Motor neuron (in vitro differentiated cells): ENCODE measurements at regions not wholly inside any gene's neighbourhood (a gene's known extent, or its start where the extent isn't known, plus 50 kb on each side); places are given as distances from the start of the nearest gene placed in this dataset.

Source experiments
- ATAC-seq, 8 experiments: fragments of 200-7000 bp; cut with Tn5 transposase; replicated peaks in 6 of 8; 2 replicates each; pipeline ENCODE4 v1.8.0; 2021; ENCODE audit warnings: mild to moderate bottlenecking in 8 of 8, moderate library complexity in 8 of 8
- H3K27ac ChIP-seq, 2 donors: fragments of 250-450 bp; sonication (Bioruptor Pico); 2 replicates each; pipeline ENCODE4 v1.9.0; 2021; ENCODE audit warnings: antibody characterized with exemption in 2 of 2, mild to moderate bottlenecking in 2 of 2, moderate library complexity in 1 of 2
- H3K4me1 ChIP-seq, 2 donors: fragments of 250-450 bp; sonication (Bioruptor Pico); replicated peaks in 1 of 2; 2 replicates each; pipeline ENCODE4 v1.6.1; 2021; ENCODE audit warnings: antibody characterized with exemption in 2 of 2, mild to moderate bottlenecking in 2 of 2, moderate library complexity in 1 of 2
- H3K4me3 ChIP-seq, 5 donors: fragments of 250-450 bp; sonication (Bioruptor Pico); 2 replicates each; pipeline ENCODE4 v1.9.0; 2021; ENCODE audit warnings: antibody characterized with exemption in 5 of 5, mild to moderate bottlenecking in 5 of 5, moderate library complexity in 4 of 5
- WGBS, 10 experiments: fragments of 450-650 bp; shearing (Covaris generic); methylation state at CpG; one replicate each; pipeline ENCODE4 v1.0.0; 2022; 5-methylcytosine and 5-hydroxymethylcytosine counted together
- in situ Hi-C, 9 experiments: fragments of 400-800 bp; cut with MboI; loops; one replicate each; pipeline ENCODE4 v1.15.0; 2021; ENCODE audit warnings: low sequenced_read_pairs in 9 of 9, low pct_unique_long_range_greater_than_20kb in 2 of 9; ENCODE audit not compliant: unreplicated experiment in 9 of 9

GRCh38 chr4:171622729-171623128 is 190.5 kb upstream of the GALNTL6 start:
- no peak overlapping the region for H3K27ac ChIP-seq
- no peaks in the 10 kb centered on the region for H3K4me1 ChIP-seq
- 0 to 100% (median 91%) methylated on average over 1 to 3 of the region's 3 CpGs; no CpG with 5 or more reads in 4 of the 10 experiments for WGBS, 10 experiments
- in situ Hi-C loops = no loop called here
- no peak for ATAC-seq
- no peak overlapping the region for H3K4me3 ChIP-seq

DNA sequence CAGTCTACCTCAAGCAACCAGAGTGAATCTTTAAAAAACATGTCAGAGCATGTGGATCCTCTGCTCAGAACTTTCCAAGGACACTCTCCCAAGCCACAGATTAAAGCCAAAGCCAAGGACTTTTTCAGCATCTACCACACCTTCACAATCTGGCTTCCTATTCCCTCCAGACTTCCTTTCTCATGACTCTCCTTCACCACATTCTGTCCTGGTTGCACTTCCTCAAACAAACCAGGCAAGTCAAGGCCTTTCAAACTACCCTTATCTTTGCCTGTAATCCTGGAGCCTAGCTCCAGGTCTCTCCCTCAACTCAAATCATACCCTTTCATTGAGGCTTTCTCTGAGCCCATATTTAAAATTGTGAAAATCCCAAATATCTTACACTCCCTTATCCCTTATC is 191.6 kb upstream of the GALNTL6 start:
- Histone ChIP-seq H3K4me3 (no peak overlapping the region), H3K27ac (no peak overlapping the region), H3K4me1 (no peaks in the 10 kb centered on the region)
- in situ Hi-C loops = no loop called here
- ATAC-seq = no peak

- in situ Hi-C loops = no loop called here
- Histone ChIP-seq H3K4me3 (no peak overlapping the region), H3K4me1 (no peaks in the 10 kb centered on the region), H3K27ac (no peak overlapping the region)
- 0 to 100% (median 73%) methylated on average over 1 to 2 of the region's 2 CpGs; no CpG with 5 or more reads in 1 of the 10 experiments for whole genome bisulfite sequencing, 10 experiments
- no peak for ATAC-seq
Measured at GRCh38 chr4:171612907-171613306, 200.3 kb upstream of the GALNTL6 start.

- 0 to 48% (median 19%) methylated on average over 3 to 8 of the region's 8 CpGs for WGBS, 10 experiments
- peaks cover 8 to 27% of the 10 kb centered on the region in 2 donors for H3K4me1 ChIP-seq
- peak in 6 of 8 experiments; percentile 68 to 98 (median 94) for ATAC-seq
- no peak overlapping the region for H3K4me3 ChIP-seq
- H3K27ac ChIP-seq = no peak overlapping the region
- in situ Hi-C loops = no loop called here
Measured at GRCh38 chr4:171602638-171603355, 210.4 kb upstream of the GALNTL6 start.

GRCh38 chr4:171601091-171601490 is 212.1 kb upstream of the GALNTL6 start:
- no peak for ATAC-seq
- in situ Hi-C loops = no loop called here
- peaks cover 8 to 27% of the 10 kb centered on the region in 2 donors for H3K4me1 ChIP-seq
- H3K4me3 ChIP-seq = no peak overlapping the region
- 30 to 100% (median 78%) methylated on average over 1 to 3 of the region's 3 CpGs; no CpG with 5 or more reads in 1 of the 10 experiments for WGBS, 10 experiments
- no peak overlapping the region for H3K27ac ChIP-seq

DNA sequence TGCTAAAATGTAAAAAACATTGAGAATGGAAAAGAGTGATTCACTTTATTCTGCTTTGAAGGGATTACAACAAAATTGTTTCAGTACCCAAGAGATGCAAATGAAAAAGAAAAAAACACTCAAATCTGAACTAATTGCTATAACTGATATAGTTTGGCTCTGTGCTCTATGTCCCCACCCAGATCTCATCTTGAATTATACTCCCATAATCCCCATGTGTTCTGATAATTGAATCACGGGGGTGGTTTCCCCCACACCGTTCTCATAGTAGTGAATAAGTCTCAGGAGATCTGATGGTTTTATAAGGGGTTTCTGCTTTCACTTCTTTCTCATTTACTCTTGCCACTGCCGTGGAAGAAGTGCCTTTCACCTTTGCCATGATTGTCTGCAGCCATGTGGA is 213.6 kb upstream of the GALNTL6 start:
- ATAC-seq = peak in 1 of 8 experiments; percentile 36
- no peak overlapping the region for H3K27ac ChIP-seq
- 5 to 100% (median 84%) methylated on average over 1 to 3 of the region's 3 CpGs; no CpG with 5 or more reads in 1 of the 10 experiments for WGBS, 10 experiments
- in situ Hi-C loops = no loop called here
- H3K4me1 ChIP-seq = peaks cover 8 to 27% of the 10 kb centered on the region in 2 donors
- no peak overlapping the region for H3K4me3 ChIP-seq

DNA sequence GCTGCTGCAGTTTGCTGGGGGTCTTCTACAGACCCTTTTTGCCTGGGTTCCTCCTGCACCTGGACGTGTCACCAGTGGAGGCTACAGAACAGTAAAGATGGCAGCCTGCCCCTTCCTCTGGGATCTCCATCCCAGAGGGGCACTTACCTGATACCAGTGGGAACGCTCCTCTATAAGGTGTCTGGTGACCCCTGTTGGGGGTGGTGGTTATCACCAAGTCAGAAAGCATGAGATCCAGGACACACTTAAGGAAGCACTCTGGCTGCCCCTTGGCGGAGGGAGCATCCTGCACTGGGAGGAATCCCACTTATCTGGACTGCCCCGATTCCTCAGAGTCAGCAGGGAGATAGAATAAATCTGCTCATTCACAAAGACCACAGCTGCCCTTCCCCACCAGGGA is 218.9 kb upstream of the GALNTL6 start:
- Histone ChIP-seq H3K4me3 (no peak overlapping the region), H3K4me1 (peaks cover 0 to 6% of the 10 kb centered on the region in 2 donors), H3K27ac (no peak overlapping the region)
- ATAC-seq = no peak
- in situ Hi-C loops = no loop called here
- WGBS, 10 experiments = 0 to 75% (median 35%) methylated on average over 1 to 2 of the region's 4 CpGs; no CpG with 5 or more reads in 4 of the 10 experiments

- no peak for ATAC-seq
- H3K4me3 ChIP-seq = no peak overlapping the region
- H3K4me1 ChIP-seq = peaks cover 0 to 25% of the 10 kb centered on the region in 2 donors
- no peak overlapping the region for H3K27ac ChIP-seq
- in situ Hi-C loops = no loop called here
- WGBS, 10 experiments = 0 to 81% (median 38%) methylated on average over 1 to 2 of the region's 2 CpGs
Measured at GRCh38 chr4:171590716-171591115, 222.5 kb upstream of the GALNTL6 start.

GRCh38 chr4:171588764-171589163 is 224.4 kb upstream of the GALNTL6 start:
- Histone ChIP-seq H3K27ac (no peak overlapping the region), H3K4me1 (peaks cover 0 to 25% of the 10 kb centered on the region in 2 donors), H3K4me3 (no peak overlapping the region)
- in situ Hi-C loops = no loop called here
- WGBS, 10 experiments = 6 to 93% (median 74%) methylated on average over 2 to 5 of the region's 5 CpGs; no CpG with 5 or more reads in 1 of the 10 experiments
- ATAC-seq = no peak

DNA sequence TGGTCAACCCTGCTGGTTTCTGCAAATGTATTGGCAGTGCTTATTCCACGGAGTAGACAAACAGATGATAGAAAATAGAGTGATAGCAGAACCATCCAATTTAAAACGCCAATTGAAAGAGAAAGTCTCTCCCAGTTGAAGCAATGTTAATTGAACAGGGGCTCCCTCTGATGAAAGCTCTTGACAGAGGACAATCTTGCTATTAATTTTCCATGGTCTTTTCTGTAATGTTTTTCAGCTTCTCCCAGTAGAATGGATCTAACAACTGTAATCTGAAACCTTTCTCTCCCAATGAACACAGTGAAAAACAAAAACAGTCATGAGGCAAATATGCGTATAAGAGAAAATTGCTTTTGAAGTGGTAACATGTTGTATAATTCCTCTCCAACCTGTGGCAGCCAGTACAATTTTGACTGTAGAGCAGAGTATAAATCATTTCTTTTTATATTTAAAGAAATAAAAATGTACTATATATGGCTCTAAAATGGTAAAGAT is 225.1 kb upstream of the GALNTL6 start:
- Histone ChIP-seq H3K27ac (no peak overlapping the region), H3K4me3 (no peak overlapping the region), H3K4me1 (peaks cover 0 to 25% of the 10 kb centered on the region in 2 donors)
- in situ Hi-C loops = no loop called here
- WGBS, 10 experiments = 0 to 100% (median 75%) methylated on average over 1 to 3 of the region's 3 CpGs; no CpG with 5 or more reads in 2 of the 10 experiments
- ATAC-seq = peak in 3 of 8 experiments; percentile 18 to 36 (median 33)

DNA sequence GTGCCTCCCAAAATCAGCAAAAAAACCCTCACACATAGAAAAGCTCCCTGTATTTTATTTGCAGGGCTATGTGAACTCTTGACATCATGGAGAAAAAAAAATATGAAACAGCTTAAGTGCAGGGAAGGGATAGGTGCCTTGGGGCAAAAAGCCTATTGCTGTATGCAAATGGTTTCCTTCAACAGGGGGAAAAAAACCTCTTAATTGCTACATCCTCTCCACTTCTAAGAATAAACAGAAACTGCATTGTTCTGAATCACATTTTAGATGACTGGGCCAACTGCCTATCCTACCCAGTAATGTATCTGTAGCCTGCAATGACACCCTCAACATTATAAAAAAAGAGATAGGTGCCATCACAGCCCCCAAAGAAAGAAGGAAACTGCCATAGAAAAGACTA is 229.4 kb upstream of the GALNTL6 start:
- Histone ChIP-seq H3K4me1 (peaks cover 0 to 14% of the 10 kb centered on the region in 2 donors), H3K27ac (no peak overlapping the region), H3K4me3 (no peak overlapping the region)
- peak in 1 of 8 experiments; percentile 43 for ATAC-seq
- in situ Hi-C loops = no loop called here

GRCh38 chr4:171582961-171583581 is 230.1 kb upstream of the GALNTL6 start:
- H3K4me1 ChIP-seq = peaks cover 0 to 6% of the 10 kb centered on the region in 2 donors
- in situ Hi-C loops = no loop called here
- no peak overlapping the region for H3K27ac ChIP-seq
- no peak for ATAC-seq
- WGBS, 10 experiments = 0 to 82% (median 63%) methylated on average over 1 to 4 of the region's 4 CpGs
- no peak overlapping the region for H3K4me3 ChIP-seq

- in situ Hi-C loops = no loop called here
- no peak overlapping the region for H3K4me3 ChIP-seq
- 37 to 100% (median 84%) methylated on average over 1 to 2 of the region's 2 CpGs; no CpG with 5 or more reads in 2 of the 10 experiments for WGBS, 10 experiments
- H3K4me1 ChIP-seq = no peaks in the 10 kb centered on the region
- H3K27ac ChIP-seq = no peak overlapping the region
- no peak for ATAC-seq
Measured at GRCh38 chr4:171573181-171573580, 240.0 kb upstream of the GALNTL6 start.
